ENCODE measurements at regions not wholly inside any gene's neighbourhood (a gene's known extent, or its start where the extent isn't known, plus 50 kb on each side); places are given as distances from the start of the nearest gene placed in this dataset.

GRCh38 chr6:169913096-169913638 is 161.7 kb downstream of the ERMARD start:
- Histone ChIP-seq H3K36me3 (ENCODE audit: control insufficient read depth in 2 of 2, extremely low read depth in 1 of 2, insufficient read depth in 2 of 2, low read length in 2 of 2) (no peaks in the 10 kb centered on the region), H3K9me1 (replicated peaks; ENCODE audit: control insufficient read depth, extremely low read depth, insufficient read depth, low read length) (no peaks in the 10 kb centered on the region), H3K4me2 (ENCODE audit: insufficient read depth, low read length) (no peak overlapping the region), H3K4me1 (ENCODE audit: control insufficient read depth, extremely low read depth, insufficient read depth, low read length) (peaks cover 12% of the 10 kb centered on the region), H3K4me3 (replicated peaks in 1 of 3; ENCODE audit: insufficient read depth in 1 of 3, low read depth in 1 of 3, low read length in 3 of 3) (no peak overlapping the region), H3K79me2 (ENCODE audit: control insufficient read depth, insufficient read depth, low read length) (no peaks in the 10 kb centered on the region), H2AFZ (ENCODE audit: low read depth, low read length) (no peak overlapping the region), H3K9me3 (replicated peaks; ENCODE audit: control insufficient read depth, insufficient read depth, low read length) (no peaks in the 10 kb centered on the region), H3K27ac (ENCODE audit: insufficient read depth, low read depth, low read length) (no peak overlapping the region), H3K9ac (replicated peaks; ENCODE audit: extremely low read depth, insufficient read depth, low read length) (no peak overlapping the region), H4K20me1 (replicated peaks; ENCODE audit: control insufficient read depth, extremely low read depth, insufficient read depth, low read length) (no peaks in the 10 kb centered on the region), H3K27me3 (ENCODE audit: control insufficient read depth in 2 of 2, insufficient read depth in 2 of 2, low read length in 2 of 2) (peaks cover 2 to 4% of the 10 kb centered on the region in 2 experiments)
- DNase-seq (ENCODE audit: low read depth, low spot score) (no peak), FAIRE-seq (no peak)
- CTCF ChIA-PET, result interaction anchor here (1.1 kb wide), 1 partner anchor 604 kb away, joined by 3 read pairs; no protein-coding TSS in a partner anchor
- POLR2A ChIA-PET, result no interaction called here
- BruUV-seq (replicated peaks), result no TSS peak
- dilution Hi-C loops (cut with MboI; ENCODE audit: extremely low pct_ligation_motif_present, low sequenced_read_pairs), result no loop called here
- TF ChIP-seq POLR2A (IDR thresholded peaks at IDR 0.05; ENCODE audit: low read depth, low read length), result no peak
- no peak for TF ChIP-seq MAX (IDR thresholded peaks at IDR 0.05; ENCODE audit: insufficient read depth, insufficient read length)
- no peak for TF ChIP-seq MYC (IDR thresholded peaks at IDR 0.05; ENCODE audit: low read depth, low read length)
- TF ChIP-seq JUN (IDR thresholded peaks at IDR 0.05; ENCODE audit: borderline replicate concordance, insufficient read depth, insufficient read length, low read depth), result no peak
- TF ChIP-seq GATA2 (IDR thresholded peaks at IDR 0.05; ENCODE audit: insufficient read depth, insufficient read length, low read depth, low read length), result no peak
- TF ChIP-seq FOS (IDR thresholded peaks at IDR 0.05; ENCODE audit: borderline replicate concordance, insufficient read depth, low read length), result no peak
- TF ChIP-seq EZH2 (IDR thresholded peaks at IDR 0.05; ENCODE audit: borderline replicate concordance, low read depth, low read length, severe bottlenecking), result no peak
- TF ChIP-seq POLR2AphosphoS5 (IDR thresholded peaks at IDR 0.05; ENCODE audit: insufficient read depth, low read depth, low read length), result no peak
- TF ChIP-seq, protein P1, sequence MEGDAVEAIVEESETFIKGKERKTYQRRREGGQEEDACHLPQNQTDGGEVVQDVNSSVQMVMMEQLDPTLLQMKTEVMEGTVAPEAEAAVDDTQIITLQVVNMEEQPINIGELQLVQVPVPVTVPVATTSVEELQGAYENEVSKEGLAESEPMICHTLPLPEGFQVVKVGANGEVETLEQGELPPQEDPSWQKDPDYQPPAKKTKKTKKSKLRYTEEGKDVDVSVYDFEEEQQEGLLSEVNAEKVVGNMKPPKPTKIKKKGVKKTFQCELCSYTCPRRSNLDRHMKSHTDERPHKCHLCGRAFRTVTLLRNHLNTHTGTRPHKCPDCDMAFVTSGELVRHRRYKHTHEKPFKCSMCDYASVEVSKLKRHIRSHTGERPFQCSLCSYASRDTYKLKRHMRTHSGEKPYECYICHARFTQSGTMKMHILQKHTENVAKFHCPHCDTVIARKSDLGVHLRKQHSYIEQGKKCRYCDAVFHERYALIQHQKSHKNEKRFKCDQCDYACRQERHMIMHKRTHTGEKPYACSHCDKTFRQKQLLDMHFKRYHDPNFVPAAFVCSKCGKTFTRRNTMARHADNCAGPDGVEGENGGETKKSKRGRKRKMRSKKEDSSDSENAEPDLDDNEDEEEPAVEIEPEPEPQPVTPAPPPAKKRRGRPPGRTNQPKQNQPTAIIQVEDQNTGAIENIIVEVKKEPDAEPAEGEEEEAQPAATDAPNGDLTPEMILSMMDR (IDR thresholded peaks at IDR 0.05; ENCODE audit: extremely low read depth in 1 of 2, insufficient read depth in 1 of 2, low read depth in 1 of 2, low read length in 2 of 2), result no peak
- intact Hi-C loops (cut with micrococcal nuclease), result no loop called here
